Mucosa of descending colon (tissue), 3 donors: ENCODE measurements at regions not wholly inside any gene's neighbourhood (a gene's known extent, or its start where the extent isn't known, plus 50 kb on each side); places are given as distances from the start of the nearest gene placed in this dataset.

Experiments used
- ATAC-seq: fragments of 200-7000 bp; cut with Tn5 transposase; one replicate; pipeline ENCODE4 v1.9.1; 2020; ENCODE audit warnings: mild to moderate bottlenecking, moderate library complexity
- DNase-seq, 3 donors: peaks; one replicate each; pipeline ENCODE4 v3.0.0-alpha.2; 2020
- H3K36me3 ChIP-seq: fragments of 200-600 bp; one replicate; pipeline ENCODE4 v1.8.0; 2021; ENCODE audit warnings: low read depth, mild to moderate bottlenecking
- H3K4me1 ChIP-seq: fragments of 200-600 bp; one replicate; pipeline ENCODE4 v1.8.0; 2021; ENCODE audit warnings: low read depth, mild to moderate bottlenecking
- H3K4me3 ChIP-seq: fragments of 200-600 bp; one replicate; pipeline ENCODE4 v1.8.0; 2021; ENCODE audit warnings: mild to moderate bottlenecking
- H3K9me3 ChIP-seq: fragments of 200-600 bp; one replicate; pipeline ENCODE4 v1.8.0; 2021; ENCODE audit warnings: mild to moderate bottlenecking
- intact Hi-C, 2 donors: fragments of 100-400 bp; cut with DNase I in 1 of 2; cut with micrococcal nuclease in 1 of 2; formaldehyde crosslinking; loops; one replicate each; pipeline versions ENCODE4 v1.11.0 to v1.11.1; 2022; cut with DNase I, micrococcal nuclease
- TF ChIP-seq, protein P1 (sequence below): fragments of 200-600 bp; IDR thresholded peaks from one replicate; pipeline ENCODE4 v1.8.0; 2022; ENCODE audit warnings: antibody characterized with exemption, mild to moderate bottlenecking
- donor health status: DM: no; HTN: no; CAD: no; lungs with moderate emphysema.
- donor health status: DM: no; HTN: no; CAD: no.
- donor health status: DM: no; HTN: yes; CAD: no.

DNA sequence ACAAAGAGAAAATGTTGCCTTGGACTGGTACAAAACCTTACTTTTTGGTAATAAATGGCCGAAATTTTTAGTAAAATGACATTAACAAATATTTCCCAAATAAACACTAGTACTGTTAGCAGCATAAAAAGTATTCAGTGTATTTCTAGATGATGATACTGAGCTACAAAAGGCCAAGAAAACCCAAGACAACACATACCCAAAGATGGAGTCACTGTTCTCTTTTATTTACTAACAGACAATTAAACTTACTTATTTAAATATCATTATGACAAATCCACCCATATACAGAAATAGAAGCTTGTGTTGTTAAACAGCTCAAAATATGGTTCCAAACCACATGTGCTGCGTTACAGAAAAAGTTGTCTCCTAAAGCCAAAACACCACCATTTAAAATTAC, 239.9 kb downstream of the ZEB2 start:
- no peaks in the 10 kb centered on the region for H3K9me3 ChIP-seq
- TF ChIP-seq, protein P1, sequence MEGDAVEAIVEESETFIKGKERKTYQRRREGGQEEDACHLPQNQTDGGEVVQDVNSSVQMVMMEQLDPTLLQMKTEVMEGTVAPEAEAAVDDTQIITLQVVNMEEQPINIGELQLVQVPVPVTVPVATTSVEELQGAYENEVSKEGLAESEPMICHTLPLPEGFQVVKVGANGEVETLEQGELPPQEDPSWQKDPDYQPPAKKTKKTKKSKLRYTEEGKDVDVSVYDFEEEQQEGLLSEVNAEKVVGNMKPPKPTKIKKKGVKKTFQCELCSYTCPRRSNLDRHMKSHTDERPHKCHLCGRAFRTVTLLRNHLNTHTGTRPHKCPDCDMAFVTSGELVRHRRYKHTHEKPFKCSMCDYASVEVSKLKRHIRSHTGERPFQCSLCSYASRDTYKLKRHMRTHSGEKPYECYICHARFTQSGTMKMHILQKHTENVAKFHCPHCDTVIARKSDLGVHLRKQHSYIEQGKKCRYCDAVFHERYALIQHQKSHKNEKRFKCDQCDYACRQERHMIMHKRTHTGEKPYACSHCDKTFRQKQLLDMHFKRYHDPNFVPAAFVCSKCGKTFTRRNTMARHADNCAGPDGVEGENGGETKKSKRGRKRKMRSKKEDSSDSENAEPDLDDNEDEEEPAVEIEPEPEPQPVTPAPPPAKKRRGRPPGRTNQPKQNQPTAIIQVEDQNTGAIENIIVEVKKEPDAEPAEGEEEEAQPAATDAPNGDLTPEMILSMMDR: no peak
- H3K36me3 ChIP-seq: no peaks in the 10 kb centered on the region
- intact Hi-C loops: no loop called here
- no peak for ATAC-seq
- H3K4me1 ChIP-seq: no peaks in the 10 kb centered on the region
- no peak for DNase-seq
- H3K4me3 ChIP-seq: no peak overlapping the region

GRCh38 chr2:144279165-144279564, 240.8 kb downstream of the ZEB2 start:
- intact Hi-C loops: no loop called here
- H3K36me3 ChIP-seq: no peaks in the 10 kb centered on the region
- TF ChIP-seq, protein P1: no peak
- no peaks in the 10 kb centered on the region for H3K9me3 ChIP-seq
- ATAC-seq (no peak), DNase-seq (no peak)
- no peaks in the 10 kb centered on the region for H3K4me1 ChIP-seq
- no peak overlapping the region for H3K4me3 ChIP-seq

GRCh38 chr2:144277622-144278354, 242.1 kb downstream of the ZEB2 start:
- DNase-seq: no peak
- Histone ChIP-seq H3K4me3 (no peak overlapping the region), H3K36me3 (no peaks in the 10 kb centered on the region), H3K9me3 (no peaks in the 10 kb centered on the region), H3K4me1 (no peaks in the 10 kb centered on the region)
- TF ChIP-seq, protein P1: no peak
- no peak for ATAC-seq
- intact Hi-C loops: no loop called here

- TF ChIP-seq, protein P1: no peak
- Histone ChIP-seq H3K36me3 (no peaks in the 10 kb centered on the region), H3K4me1 (no peaks in the 10 kb centered on the region), H3K9me3 (no peaks in the 10 kb centered on the region), H3K4me3 (no peak overlapping the region)
- ATAC-seq (no peak), DNase-seq (no peak)
- intact Hi-C loops: no loop called here
These were observed 244.6 kb downstream of the ZEB2 start for GRCh38 chr2:144275340-144275739.

- TF ChIP-seq, protein P1: no peak
- DNase-seq (no peak), ATAC-seq (no peak)
- Histone ChIP-seq H3K4me3 (no peak overlapping the region), H3K9me3 (no peaks in the 10 kb centered on the region), H3K36me3 (no peaks in the 10 kb centered on the region), H3K4me1 (no peaks in the 10 kb centered on the region)
- intact Hi-C loops: no loop called here
These were observed 245.8 kb downstream of the ZEB2 start for GRCh38 chr2:144274131-144274530.

DNA sequence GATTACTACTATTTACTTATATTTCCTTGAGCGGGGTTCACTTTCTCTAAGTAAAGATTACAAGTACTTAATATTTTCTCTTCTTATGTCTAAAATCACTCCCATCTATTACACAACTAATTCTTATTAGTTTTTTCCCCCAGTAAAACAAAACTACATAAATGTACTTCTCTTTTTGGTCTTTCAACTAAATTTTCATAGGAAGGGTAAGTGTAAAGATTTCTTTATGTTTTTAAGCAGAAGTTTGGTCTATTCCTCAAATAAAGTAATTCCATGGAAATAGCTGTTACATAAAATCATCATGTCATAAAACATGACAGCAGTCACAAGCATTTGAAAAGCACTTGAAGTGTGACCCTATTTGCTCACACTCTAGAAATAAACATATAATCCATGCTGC, 249.0 kb downstream of the ZEB2 start:
- TF ChIP-seq, protein P1: no peak
- ATAC-seq (no peak), DNase-seq (no peak)
- H3K4me3 ChIP-seq: no peak overlapping the region
- H3K36me3 ChIP-seq: no peaks in the 10 kb centered on the region
- intact Hi-C loops: no loop called here
- no peaks in the 10 kb centered on the region for H3K9me3 ChIP-seq
- no peaks in the 10 kb centered on the region for H3K4me1 ChIP-seq
